Glutamatergic neuron (in vitro differentiated cells): ENCODE measurements at regions not wholly inside any gene's neighbourhood (a gene's known extent, or its start where the extent isn't known, plus 50 kb on each side); places are given as distances from the start of the nearest gene placed in this dataset.

Source experiments
- DNase-seq: peaks from one replicate; pipeline ENCODE4 v3.0.0; 2022
- H3K27ac Mint-ChIP-seq: one replicate; pipeline ENCODE4 v1.8.0; 2020; ENCODE audit warnings: mild to moderate bottlenecking, mixed read lengths, inconsistent platforms; ENCODE audit not compliant: unreplicated experiment
- H3K27me3 Mint-ChIP-seq: one replicate; pipeline ENCODE4 v1.8.0; 2020; ENCODE audit warnings: mild to moderate bottlenecking, moderate library complexity, mixed read lengths, inconsistent platforms; ENCODE audit not compliant: unreplicated experiment
- H3K36me3 Mint-ChIP-seq: one replicate; pipeline ENCODE4 v1.8.0; 2020; ENCODE audit warnings: mild to moderate bottlenecking, mixed read lengths, inconsistent platforms; ENCODE audit not compliant: unreplicated experiment
- H3K4me1 Mint-ChIP-seq: one replicate; pipeline ENCODE4 v1.8.0; 2020; ENCODE audit warnings: mild to moderate bottlenecking, low read depth, mixed read lengths, inconsistent platforms; ENCODE audit not compliant: unreplicated experiment
- H3K4me3 Mint-ChIP-seq: one replicate; pipeline ENCODE4 v1.8.0; 2020; ENCODE audit warnings: mild to moderate bottlenecking, mixed read lengths, inconsistent platforms; ENCODE audit not compliant: unreplicated experiment
- H3K9me3 Mint-ChIP-seq: one replicate; pipeline ENCODE4 v1.8.0; 2020; ENCODE audit warnings: mild to moderate bottlenecking, moderate library complexity, mixed read lengths, inconsistent platforms; ENCODE audit not compliant: unreplicated experiment
- TF ChIP-seq, protein P1 (sequence below): fragments of 200-600 bp; sonication (generic); IDR thresholded peaks from one replicate; pipeline ENCODE4 v1.5.0; 2021; ENCODE audit not compliant: partially characterized antibody, unreplicated experiment

DNA sequence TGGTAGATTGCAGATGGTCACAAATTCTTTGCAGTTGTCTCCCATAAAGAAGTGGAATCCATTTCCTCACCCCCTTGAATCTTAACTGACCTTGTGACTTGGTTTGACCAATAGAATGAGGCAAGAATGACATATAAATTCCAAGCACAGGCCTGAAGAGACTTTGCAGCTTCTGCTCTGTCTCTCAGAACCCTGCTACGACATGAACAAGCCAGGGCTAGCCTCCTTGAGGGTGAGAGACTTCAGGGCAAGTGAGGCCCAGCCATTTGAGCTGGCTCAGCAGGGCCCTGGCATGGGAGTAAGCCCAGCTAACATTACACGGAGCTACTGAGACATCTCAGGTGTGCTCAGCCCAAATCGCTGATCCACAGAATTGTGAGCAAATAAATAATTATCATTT is 216.3 kb upstream of the MAN1A1 start:
- TF ChIP-seq, protein P1, sequence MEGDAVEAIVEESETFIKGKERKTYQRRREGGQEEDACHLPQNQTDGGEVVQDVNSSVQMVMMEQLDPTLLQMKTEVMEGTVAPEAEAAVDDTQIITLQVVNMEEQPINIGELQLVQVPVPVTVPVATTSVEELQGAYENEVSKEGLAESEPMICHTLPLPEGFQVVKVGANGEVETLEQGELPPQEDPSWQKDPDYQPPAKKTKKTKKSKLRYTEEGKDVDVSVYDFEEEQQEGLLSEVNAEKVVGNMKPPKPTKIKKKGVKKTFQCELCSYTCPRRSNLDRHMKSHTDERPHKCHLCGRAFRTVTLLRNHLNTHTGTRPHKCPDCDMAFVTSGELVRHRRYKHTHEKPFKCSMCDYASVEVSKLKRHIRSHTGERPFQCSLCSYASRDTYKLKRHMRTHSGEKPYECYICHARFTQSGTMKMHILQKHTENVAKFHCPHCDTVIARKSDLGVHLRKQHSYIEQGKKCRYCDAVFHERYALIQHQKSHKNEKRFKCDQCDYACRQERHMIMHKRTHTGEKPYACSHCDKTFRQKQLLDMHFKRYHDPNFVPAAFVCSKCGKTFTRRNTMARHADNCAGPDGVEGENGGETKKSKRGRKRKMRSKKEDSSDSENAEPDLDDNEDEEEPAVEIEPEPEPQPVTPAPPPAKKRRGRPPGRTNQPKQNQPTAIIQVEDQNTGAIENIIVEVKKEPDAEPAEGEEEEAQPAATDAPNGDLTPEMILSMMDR = no peak
- DNase-seq = no peak
- Mint-ChIP-seq H3K4me1 (peaks cover 4% of the 10 kb centered on the region), H3K9me3 (no peaks in the 10 kb centered on the region), H3K27ac (no peak overlapping the region), H3K36me3 (no peaks in the 10 kb centered on the region), H3K4me3 (no peak overlapping the region), H3K27me3 (no peaks in the 10 kb centered on the region)

DNA sequence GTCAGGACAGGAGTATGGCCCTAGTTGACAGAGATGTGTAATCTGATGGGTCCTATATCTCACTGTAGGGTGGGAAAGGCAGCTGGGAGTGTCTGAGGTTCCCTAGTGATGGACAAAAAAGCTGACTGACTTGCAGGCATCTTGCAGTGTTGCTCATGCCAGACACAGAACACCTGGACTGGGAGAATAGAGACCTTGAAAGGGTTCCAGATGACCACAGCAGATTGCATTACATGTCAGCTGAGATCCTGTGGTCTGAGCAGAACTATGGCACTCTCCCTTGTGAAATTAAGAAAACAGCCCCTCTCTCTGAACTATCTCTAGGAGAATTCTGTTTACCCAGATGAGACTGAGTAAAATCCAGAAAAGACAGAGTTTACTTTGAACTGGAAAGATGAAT is 212.6 kb upstream of the MAN1A1 start:
- no peaks in the 10 kb centered on the region for H3K36me3 Mint-ChIP-seq
- H3K27ac Mint-ChIP-seq = no peak overlapping the region
- H3K4me3 Mint-ChIP-seq = no peak overlapping the region
- H3K27me3 Mint-ChIP-seq = no peaks in the 10 kb centered on the region
- H3K9me3 Mint-ChIP-seq = no peaks in the 10 kb centered on the region
- H3K4me1 Mint-ChIP-seq = peaks cover 2% of the 10 kb centered on the region
- DNase-seq = no peak
- TF ChIP-seq, protein P1 = no peak

DNA sequence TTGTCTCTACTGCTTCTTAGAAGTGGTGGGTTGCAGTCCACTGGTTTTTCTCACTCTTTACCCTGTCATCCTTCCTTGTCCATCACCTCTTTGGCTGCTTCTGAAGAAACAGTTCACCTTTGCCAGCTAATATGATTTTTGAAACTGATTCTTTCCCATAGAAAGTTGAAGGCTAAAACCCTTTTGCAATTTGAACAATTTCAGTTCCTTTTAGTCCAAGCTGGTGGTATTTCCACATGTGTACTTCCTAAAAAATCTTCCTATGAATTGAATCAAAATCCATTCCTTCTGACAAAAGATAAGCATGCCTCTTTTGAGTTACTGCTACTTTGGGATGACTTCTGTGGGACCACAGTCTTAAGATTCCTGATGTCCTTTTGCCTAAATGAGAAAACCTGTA is 210.0 kb upstream of the MAN1A1 start:
- TF ChIP-seq, protein P1 = no peak

DNA sequence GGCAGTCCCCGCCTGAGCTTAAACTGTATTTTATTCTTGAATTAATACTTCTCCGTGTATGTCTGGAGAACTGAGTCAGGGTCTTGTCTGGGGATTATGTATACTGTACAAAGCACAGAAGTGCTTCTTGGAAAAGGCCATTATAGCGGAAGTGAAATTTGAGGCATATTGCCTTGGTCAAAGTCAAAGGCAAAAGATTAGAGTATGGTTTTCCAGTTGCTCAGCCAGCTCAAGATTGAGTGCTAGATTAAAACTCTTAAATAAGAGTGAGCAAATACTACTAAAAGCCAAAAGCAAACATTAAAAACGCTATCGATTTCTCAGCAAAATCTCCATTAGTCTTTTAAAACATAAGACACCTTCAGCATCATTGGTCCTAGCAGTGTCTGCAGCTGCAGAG is 207.7 kb upstream of the MAN1A1 start:
- TF ChIP-seq, protein P1 = no peak
- H3K27ac Mint-ChIP-seq = no peak overlapping the region
- peaks cover 2% of the 10 kb centered on the region for H3K4me1 Mint-ChIP-seq
- no peaks in the 10 kb centered on the region for H3K27me3 Mint-ChIP-seq
- no peak overlapping the region for H3K4me3 Mint-ChIP-seq
- no peak for DNase-seq
- peaks cover 8% of the 10 kb centered on the region for H3K36me3 Mint-ChIP-seq
- peaks cover 4% of the 10 kb centered on the region for H3K9me3 Mint-ChIP-seq

More for the DNA sequence above, 210.0 kb upstream of the MAN1A1 start:
- H3K27me3 Mint-ChIP-seq = no peaks in the 10 kb centered on the region
- peaks cover 2% of the 10 kb centered on the region for H3K4me1 Mint-ChIP-seq
- no peak for DNase-seq
- H3K27ac Mint-ChIP-seq = no peak overlapping the region
- peaks cover 3% of the 10 kb centered on the region for H3K9me3 Mint-ChIP-seq
- no peak overlapping the region for H3K4me3 Mint-ChIP-seq
- peaks cover 4% of the 10 kb centered on the region for H3K36me3 Mint-ChIP-seq

DNA sequence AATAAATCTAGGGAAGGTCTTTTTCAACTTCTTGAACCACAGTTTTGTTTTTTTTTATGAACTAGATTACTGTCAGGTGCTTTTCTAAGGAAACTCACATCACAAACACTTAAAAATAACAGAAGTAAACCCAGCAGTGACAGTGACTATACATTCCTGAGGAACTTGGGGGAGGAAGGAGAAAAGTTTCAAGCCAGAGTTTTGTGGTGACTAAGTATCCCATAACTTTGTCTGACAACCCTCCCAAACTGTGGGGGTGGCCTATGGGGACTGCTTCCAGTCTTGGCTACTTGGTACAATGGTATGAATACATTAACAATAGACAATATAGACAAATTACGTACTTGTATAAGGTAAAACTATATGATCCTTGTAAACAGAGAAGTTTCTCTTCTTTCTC is 202.5 kb upstream of the MAN1A1 start:
- TF ChIP-seq, protein P1 = no peak
- Mint-ChIP-seq H3K36me3 (peaks cover 8% of the 10 kb centered on the region), H3K4me1 (no peaks in the 10 kb centered on the region), H3K27ac (no peak overlapping the region), H3K27me3 (no peaks in the 10 kb centered on the region), H3K9me3 (peaks cover 4% of the 10 kb centered on the region), H3K4me3 (no peak overlapping the region)
- DNase-seq = no peak
